HepG2 (cell line): ENCODE measurements at regions not wholly inside any gene's neighbourhood (a gene's known extent, or its start where the extent isn't known, plus 50 kb on each side); places are given as distances from the start of the nearest gene placed in this dataset.

Experiments used
- ATAC-seq: fragments of 200-7000 bp; cut with Tn5 transposase; 3 replicates; pipeline ENCODE4 v1.9.1; 2020; ENCODE audit warnings: mild to moderate bottlenecking, moderate library complexity
- BruUV-seq: library from RNA; stranded (reverse); fragments of 400-500 nt; replicated peaks from 2 replicates; lab custom pipeline; 2021; lab: Mats Ljungman, UMichigan
- CTCF ChIA-PET: fragments of 300-600 bp; formaldehyde crosslinking; extraction: SDS; loops from one replicate; lab custom pipeline; 2021; ENCODE audit warnings: low total read pairs, inconsistent platforms, low intra/inter-chr PET ratio; lab: Yijun Ruan, JAX
- POLR2A ChIA-PET: fragments of 350-600 bp; sonication (Branson Sonifier 250); formaldehyde crosslinking; loops from one replicate; lab custom pipeline; 2020; ENCODE audit warnings: antibody characterized with exemption, inconsistent platforms; lab: Yijun Ruan, JAX
- DNase-seq: peaks from one replicate; pipeline ENCODE4 v3.0.0-alpha.2; 2015; ENCODE audit warnings: low spot score
- FAIRE-seq: peaks from 3 replicates; lab custom pipeline; 2011; peaks lifted over from hg19 to GRCh38; lab: Jason Lieb, UNC
- H2AFZ ChIP-seq: one replicate; pipeline ENCODE4 v1.6.1; 2011; ENCODE audit warnings: low read length, inconsistent platforms
- H3K27ac ChIP-seq: fragments of 300-600 bp; 3 replicates; pipeline ENCODE4 v1.8.0; 2011; ENCODE audit warnings: mixed run types, mild to moderate bottlenecking, mixed read lengths, low read length, inconsistent platforms; ENCODE audit not compliant: insufficient read depth; ENCODE audit errors: extremely low read length
- H3K27me3 ChIP-seq, 2 experiments: fragments of 200-600 bp in 1 of 2; 2 replicates in 1 of 2; 3 replicates in 1 of 2; pipeline versions ENCODE4 v1.6.0 to v1.8.0; 2011; ENCODE audit warnings: low read length in 2 of 2, mild to moderate bottlenecking in 2 of 2, moderate library complexity in 2 of 2, inconsistent platforms in 1 of 2; ENCODE audit not compliant: insufficient read depth in 2 of 2, control insufficient read depth in 1 of 2
- H3K36me3 ChIP-seq, 2 experiments: fragments of 200-600 bp in 1 of 2; replicated peaks in 1 of 2; 2 replicates in 1 of 2; 3 replicates in 1 of 2; pipeline versions ENCODE4 v1.5.1 to v1.8.0; 2011; ENCODE audit warnings: low read length in 2 of 2, inconsistent platforms in 1 of 2; ENCODE audit not compliant: insufficient read depth in 2 of 2, control insufficient read depth in 1 of 2
- H3K4me1 ChIP-seq: 2 replicates; pipeline ENCODE4 v1.5.1; 2012; ENCODE audit warnings: low read length, inconsistent platforms; ENCODE audit not compliant: insufficient read depth
- H3K4me2 ChIP-seq: 2 replicates; pipeline ENCODE4 v1.6.0; 2011; ENCODE audit warnings: low read depth, low read length, inconsistent platforms
- H3K4me3 ChIP-seq, 3 experiments: fragments of 200-600 bp in 1 of 3; sonication (generic), shearing (Covaris generic) in 1 of 3; replicated peaks in 1 of 3; 2 replicates each; pipeline ENCODE4 v1.5.1; 2011 to 2016; ENCODE audit warnings: low read length in 3 of 3, inconsistent platforms in 2 of 3, low read depth in 2 of 3, mild to moderate bottlenecking in 2 of 3, control low read depth in 1 of 3, mixed read lengths in 1 of 3; ENCODE audit not compliant: insufficient read depth in 1 of 3
- H3K79me2 ChIP-seq: one replicate; pipeline ENCODE4 v1.6.1; 2011; ENCODE audit warnings: low read length, inconsistent platforms; ENCODE audit not compliant: insufficient read depth
- H3K9ac ChIP-seq: 2 replicates; pipeline ENCODE4 v1.6.0; 2011; ENCODE audit warnings: mild to moderate bottlenecking, low read depth, low read length, inconsistent platforms; ENCODE audit not compliant: insufficient read depth
- H3K9me3 ChIP-seq: 2 replicates; pipeline ENCODE4 v1.5.1; 2012; ENCODE audit warnings: mild to moderate bottlenecking, low read length
- H4K20me1 ChIP-seq: 2 replicates; pipeline ENCODE4 v1.6.0; 2011; ENCODE audit warnings: inconsistent platforms, mild to moderate bottlenecking, low read length, moderate library complexity; ENCODE audit not compliant: insufficient read depth
- FOXC1 ChIP-seq: sonication (generic); formaldehyde crosslinking; IDR thresholded peaks from 2 replicates; pipeline ENCODE4 v1.8.0; 2022; ENCODE audit warnings: mild to moderate bottlenecking, missing genetic modification reagents, borderline replicate concordance
- KAT7 ChIP-seq: IDR thresholded peaks from 2 replicates; pipeline ENCODE4 v1.6.1; 2018; ENCODE audit warnings: borderline replicate concordance, missing compliant biosample characterization
- KDM5B ChIP-seq: sonication (generic); formaldehyde crosslinking; IDR thresholded peaks from 2 replicates; pipeline ENCODE4 v1.4.0; 2020; ENCODE audit warnings: missing genetic modification reagents, mild to moderate bottlenecking, borderline replicate concordance
- KLF6 ChIP-seq: IDR thresholded peaks from 2 replicates; pipeline ENCODE4 v1.8.0; 2016; ENCODE audit warnings: missing biosample characterization, missing genetic modification reagents
- MZF1 ChIP-seq: sonication (generic); formaldehyde crosslinking; IDR thresholded peaks from 2 replicates; pipeline ENCODE4 v1.8.1; 2023; ENCODE audit warnings: mild to moderate bottlenecking, missing genetic modification reagents, borderline replicate concordance
- REPIN1 ChIP-seq: sonication (generic); formaldehyde crosslinking; IDR thresholded peaks from 2 replicates; pipeline ENCODE4 v1.8.0; 2022; ENCODE audit warnings: missing genetic modification reagents, low read depth, mild to moderate bottlenecking, borderline replicate concordance
- SATB2 ChIP-seq: sonication (generic); formaldehyde crosslinking; IDR thresholded peaks from 2 replicates; pipeline ENCODE4 v1.5.0; 2020; ENCODE audit warnings: missing genetic modification reagents
- SKI ChIP-seq: fragments of 450-650 bp; IDR thresholded peaks from one replicate; pipeline ENCODE4 v1.6.1; 2018; ENCODE audit warnings: mild to moderate bottlenecking; ENCODE audit not compliant: partially characterized antibody
- SP5 ChIP-seq: IDR thresholded peaks from 2 replicates; pipeline ENCODE4 v1.6.1; 2016; ENCODE audit warnings: low read depth, borderline replicate concordance
- TMF1 ChIP-seq: sonication (generic); formaldehyde crosslinking; IDR thresholded peaks from 2 replicates; pipeline ENCODE4 v1.8.1; 2022; ENCODE audit warnings: low read depth, missing genetic modification reagents
- ZNF501 ChIP-seq: sonication (generic); formaldehyde crosslinking; IDR thresholded peaks from 2 replicates; pipeline ENCODE4 v1.5.1; 2020; ENCODE audit warnings: mild to moderate bottlenecking, moderate library complexity, missing genetic modification reagents
- ZNF781 ChIP-seq: sonication (generic); formaldehyde crosslinking; IDR thresholded peaks from 2 replicates; pipeline ENCODE4 v1.5.1; 2020; ENCODE audit warnings: borderline replicate concordance, mild to moderate bottlenecking, missing genetic modification reagents; ENCODE audit errors: not compliant biosample characterization
- ZNF841 ChIP-seq: sonication (generic); formaldehyde crosslinking; IDR thresholded peaks from 2 replicates; pipeline ENCODE4 v1.8.1; 2023; ENCODE audit warnings: missing genetic modification reagents, borderline replicate concordance
- ZSCAN31 ChIP-seq: sonication (generic); formaldehyde crosslinking; IDR thresholded peaks from 2 replicates; pipeline ENCODE4 v1.5.0; 2020; ENCODE audit warnings: low read depth, mild to moderate bottlenecking, missing genetic modification reagents
- in situ Hi-C: cut with HindIII; loops from 2 replicates; pipeline ENCODE4 v1.10.0; 2017; ENCODE audit warnings: low pct_unique_long_range_greater_than_20kb; ENCODE audit not compliant: extremely low pct_ligation_motif_present
- intact Hi-C: fragments of 100-400 bp; cut with micrococcal nuclease; formaldehyde crosslinking; loops from one replicate; pipeline ENCODE4 v1.10.0; 2022; ENCODE audit not compliant: unreplicated experiment
- TF ChIP-seq, protein P1 (sequence below): sonication (generic); formaldehyde crosslinking; IDR thresholded peaks from 2 replicates; pipeline ENCODE4 v1.4.0; 2020; ENCODE audit warnings: missing genetic modification reagents, mild to moderate bottlenecking, borderline replicate concordance
- TF ChIP-seq, protein P2 (sequence below): sonication (generic); formaldehyde crosslinking; IDR thresholded peaks from 2 replicates; pipeline ENCODE4 v1.4.0; 2020; ENCODE audit warnings: missing genetic modification reagents

DNA sequence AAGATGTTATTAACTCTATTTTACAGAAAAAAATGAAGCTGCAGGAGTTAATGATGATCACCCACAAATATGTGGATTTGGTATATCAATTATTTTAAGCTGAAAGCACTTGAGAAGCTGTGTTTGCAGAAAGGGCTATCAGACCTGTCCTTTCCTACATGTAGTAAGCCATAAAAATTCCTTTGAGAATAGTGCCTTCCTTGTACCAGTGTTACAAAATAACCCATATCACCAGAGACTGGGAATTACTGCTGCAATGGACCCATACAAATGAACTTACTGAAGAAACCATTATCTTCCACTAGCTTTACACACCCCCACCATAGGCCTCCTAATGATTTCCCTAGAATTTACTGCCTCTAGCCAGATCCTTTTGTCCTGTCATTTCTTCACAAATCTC is 99.2 kb upstream of the ZRANB2 start:
- H3K79me2 ChIP-seq = no peaks in the 10 kb centered on the region
- no TSS peak for BruUV-seq
- TF ChIP-seq ZNF781 (CRISPR knock-in tag) (no peak), TMF1 (CRISPR knock-in tag) (no peak), KAT7 (CRISPR knock-in tag) (no peak), KDM5B (CRISPR knock-in tag) (no peak), FOXC1 (CRISPR knock-in tag) (no peak), SP5 (CRISPR knock-in tag) (no peak), ZSCAN31 (CRISPR knock-in tag) (no peak), SKI (no peak), ZNF501 (CRISPR knock-in tag) (no peak), ZNF841 (CRISPR knock-in tag) (no peak), MZF1 (CRISPR knock-in tag) (no peak), REPIN1 (CRISPR knock-in tag) (no peak), KLF6 (CRISPR knock-in tag) (no peak), SATB2 (no peak)
- TF ChIP-seq, protein P1, sequence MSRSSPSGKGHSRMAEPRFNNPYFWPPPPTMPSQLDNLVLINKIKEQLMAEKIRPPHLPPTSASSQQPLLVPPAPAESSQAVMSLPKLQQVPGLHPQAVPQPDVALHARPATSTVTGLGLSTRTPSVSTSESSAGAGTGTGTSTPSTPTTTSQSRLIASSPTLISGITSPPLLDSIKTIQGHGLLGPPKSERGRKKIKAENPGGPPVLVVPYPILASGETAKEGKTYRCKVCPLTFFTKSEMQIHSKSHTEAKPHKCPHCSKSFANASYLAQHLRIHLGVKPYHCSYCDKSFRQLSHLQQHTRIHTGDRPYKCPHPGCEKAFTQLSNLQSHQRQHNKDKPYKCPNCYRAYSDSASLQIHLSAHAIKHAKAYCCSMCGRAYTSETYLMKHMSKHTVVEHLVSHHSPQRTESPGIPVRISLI (CRISPR knock-in tag) = no peak
- TF ChIP-seq, protein P2, sequence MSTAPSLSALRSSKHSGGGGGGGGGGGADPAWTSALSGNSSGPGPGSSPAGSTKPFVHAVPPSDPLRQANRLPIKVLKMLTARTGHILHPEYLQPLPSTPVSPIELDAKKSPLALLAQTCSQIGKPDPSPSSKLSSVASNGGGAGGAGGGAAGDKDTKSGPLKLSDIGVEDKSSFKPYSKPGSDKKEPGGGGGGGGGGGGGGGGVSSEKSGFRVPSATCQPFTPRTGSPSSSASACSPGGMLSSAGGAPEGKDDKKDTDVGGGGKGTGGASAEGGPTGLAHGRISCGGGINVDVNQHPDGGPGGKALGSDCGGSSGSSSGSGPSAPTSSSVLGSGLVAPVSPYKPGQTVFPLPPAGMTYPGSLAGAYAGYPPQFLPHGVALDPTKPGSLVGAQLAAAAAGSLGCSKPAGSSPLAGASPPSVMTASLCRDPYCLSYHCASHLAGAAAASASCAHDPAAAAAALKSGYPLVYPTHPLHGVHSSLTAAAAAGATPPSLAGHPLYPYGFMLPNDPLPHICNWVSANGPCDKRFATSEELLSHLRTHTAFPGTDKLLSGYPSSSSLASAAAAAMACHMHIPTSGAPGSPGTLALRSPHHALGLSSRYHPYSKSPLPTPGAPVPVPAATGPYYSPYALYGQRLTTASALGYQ (CRISPR knock-in tag) = no peak
- no peaks in the 10 kb centered on the region for H4K20me1 ChIP-seq
- no peak for ATAC-seq
- intact Hi-C loops = no loop called here
- no peak overlapping the region for H3K4me2 ChIP-seq
- H2AFZ ChIP-seq = no peak overlapping the region
- no peak overlapping the region for H3K4me3 ChIP-seq
- H3K36me3 ChIP-seq = no peaks in the 10 kb centered on the region
- no peak for DNase-seq
- in situ Hi-C loops = no loop called here
- ChIA-PET CTCF (no interaction called here), POLR2A (no interaction called here)
- H3K4me1 ChIP-seq = no peaks in the 10 kb centered on the region
- H3K9ac ChIP-seq = no peak overlapping the region
- no peaks in the 10 kb centered on the region for H3K27me3 ChIP-seq
- no peak overlapping the region for H3K27ac ChIP-seq
- H3K9me3 ChIP-seq = peaks cover 84% of the 10 kb centered on the region
- FAIRE-seq = no peak
